T1000 (cell line): ENCODE measurements at regions not wholly inside any gene's neighbourhood (a gene's known extent, or its start where the extent isn't known, plus 50 kb on each side); places are given as distances from the start of the nearest gene placed in this dataset.
"Not testable (repeated sequence)": the region's sequence is repeated elsewhere in the genome, so short reads cannot be mapped to it uniquely, and the experiment has no call there.

ENCODE experiments used
- DNase-seq: peaks from one replicate; lab custom pipeline; 2025; ENCODE audit warnings: mixed read lengths; lab: John Stamatoyannopoulos, UW

GRCh38 chr2:132318481-132318880, 98.1 kb upstream of the GPR39 start:
- not testable (repeated sequence) for DNase-seq

GRCh38 chr2:132324005-132324404, 92.6 kb upstream of the GPR39 start:
- not testable (repeated sequence) for DNase-seq

GRCh38 chr2:132332345-132333033, 84.1 kb upstream of the GPR39 start:
- DNase-seq, result not testable (repeated sequence)

- not testable (repeated sequence) for DNase-seq
Observed at GRCh38 chr2:132337135-132337534, 79.5 kb upstream of the GPR39 start.

- not testable (repeated sequence) for DNase-seq
Observed at GRCh38 chr2:132337844-132338243, 78.8 kb upstream of the GPR39 start.

GRCh38 chr2:132347041-132347780, 69.4 kb upstream of the GPR39 start:
- DNase-seq, result peak; percentile 81

GRCh38 chr2:132349092-132349687, 67.4 kb upstream of the GPR39 start:
- peak; percentile 27 for DNase-seq

- not testable (repeated sequence) for DNase-seq
Observed at GRCh38 chr2:132351668-132352067, 64.9 kb upstream of the GPR39 start.

GRCh38 chr2:132352481-132353001, 64.1 kb upstream of the GPR39 start:
- DNase-seq, result peak; percentile 51

GRCh38 chr2:132353380-132353779, 63.2 kb upstream of the GPR39 start:
- DNase-seq, result not testable (repeated sequence)

GRCh38 chr2:132360964-132361363, 55.6 kb upstream of the GPR39 start:
- not testable (repeated sequence) for DNase-seq

GRCh38 chr2:132361498-132361897, 55.1 kb upstream of the GPR39 start:
- not testable (repeated sequence) for DNase-seq

GRCh38 chr2:132363352-132363751, 53.3 kb upstream of the GPR39 start:
- not testable (repeated sequence) for DNase-seq

GRCh38 chr2:132365963-132366362, 50.6 kb upstream of the GPR39 start:
- not testable (repeated sequence) for DNase-seq

GRCh38 chr2:132366421-132367180, 50.0 kb upstream of the GPR39 start:
- no peak for DNase-seq
